ENCODE measurements at regions not wholly inside any gene's neighbourhood (a gene's known extent, or its start where the extent isn't known, plus 50 kb on each side); places are given as distances from the start of the nearest gene placed in this dataset.

- no peak for DNase-seq (ENCODE audit: low spot score)
Observed at GRCh38 chr13:66071029-66071428, 1159.1 kb downstream of the PCDH9 start.

- no peak for DNase-seq (ENCODE audit: low spot score)
Observed at GRCh38 chr13:66069570-66069969, 1160.6 kb downstream of the PCDH9 start.

- no peak for DNase-seq (ENCODE audit: low spot score)
Observed at GRCh38 chr13:66068683-66069082, 1161.5 kb downstream of the PCDH9 start.

- no peak for DNase-seq (ENCODE audit: low spot score)
Observed at GRCh38 chr13:66048888-66049287, 1181.2 kb downstream of the PCDH9 start.

- DNase-seq (ENCODE audit: low spot score) = no peak
Observed at GRCh38 chr13:66040506-66040905, 1189.6 kb downstream of the PCDH9 start.

- DNase-seq (ENCODE audit: low spot score) = no peak
Observed at GRCh38 chr13:66037096-66037495, 1193.0 kb downstream of the PCDH9 start.

- DNase-seq (ENCODE audit: low spot score) = no peak
Observed at GRCh38 chr13:66036636-66037035, 1193.5 kb downstream of the PCDH9 start.

GRCh38 chr13:66036024-66036614, 1194.0 kb downstream of the PCDH9 start:
- no peak for DNase-seq (ENCODE audit: low spot score)

- DNase-seq (ENCODE audit: low spot score) = no peak
Observed at GRCh38 chr13:66033924-66034323, 1196.2 kb downstream of the PCDH9 start.

- no peak for DNase-seq (ENCODE audit: low spot score)
Observed at GRCh38 chr13:66021846-66022245, 1208.3 kb downstream of the PCDH9 start.

GRCh38 chr13:66014771-66015170, 1215.4 kb downstream of the PCDH9 start:
- DNase-seq (ENCODE audit: low spot score) = no peak

GRCh38 chr13:66009241-66009640, 1220.9 kb downstream of the PCDH9 start:
- no peak for DNase-seq (ENCODE audit: low spot score)

GRCh38 chr13:66003558-66003957, 1226.6 kb downstream of the PCDH9 start:
- no peak for DNase-seq (ENCODE audit: low spot score)

GRCh38 chr13:66001140-66001539, 1229.0 kb downstream of the PCDH9 start:
- DNase-seq (ENCODE audit: low spot score) = no peak

GRCh38 chr13:65999411-65999810, 1230.7 kb downstream of the PCDH9 start:
- no peak for DNase-seq (ENCODE audit: low spot score)

GRCh38 chr13:65990684-65991083, 1239.5 kb downstream of the PCDH9 start:
- no peak for DNase-seq (ENCODE audit: low spot score)

- DNase-seq (ENCODE audit: low spot score) = no peak
Observed at GRCh38 chr13:65985612-65986011, 1244.5 kb downstream of the PCDH9 start.

GRCh38 chr13:65977525-65977924, 1252.6 kb downstream of the PCDH9 start:
- no peak for DNase-seq (ENCODE audit: low spot score)

GRCh38 chr13:65971541-65971940, 1258.6 kb downstream of the PCDH9 start:
- no peak for DNase-seq (ENCODE audit: low spot score)

GRCh38 chr13:65966991-65967451, 1263.1 kb downstream of the PCDH9 start:
- DNase-seq (ENCODE audit: low spot score) = peak; percentile 84

GRCh38 chr13:65965501-65965900, 1264.6 kb downstream of the PCDH9 start:
- DNase-seq (ENCODE audit: low spot score) = no peak

GRCh38 chr13:65964672-65965071, 1265.5 kb downstream of the PCDH9 start:
- DNase-seq (ENCODE audit: low spot score) = no peak

- DNase-seq (ENCODE audit: low spot score) = no peak
Observed at GRCh38 chr13:65959305-65959704, 1270.8 kb downstream of the PCDH9 start.

- DNase-seq (ENCODE audit: low spot score) = no peak
Observed at GRCh38 chr13:65946387-65946786, 1283.7 kb downstream of the PCDH9 start.

All from HT-29 (cell line).